Keratinocyte (primary cell): ENCODE measurements at regions not wholly inside any gene's neighbourhood (a gene's known extent, or its start where the extent isn't known, plus 50 kb on each side); places are given as distances from the start of the nearest gene placed in this dataset.

Experiments
- DNase-seq: peaks from one replicate; pipeline ENCODE4 v3.0.0-alpha.2; 2011; ENCODE audit warnings: low read depth, missing footprints, low spot score
- FAIRE-seq: peaks from 2 replicates; lab custom pipeline; 2011; peaks lifted over from hg19 to GRCh38; lab: Jason Lieb, UNC
- H2AFZ ChIP-seq: 2 replicates; pipeline ENCODE4 v1.6.0; 2012; ENCODE audit warnings: low read length, control low read depth, inconsistent platforms; ENCODE audit not compliant: control insufficient read depth
- H3K27ac ChIP-seq: 2 replicates; pipeline ENCODE4 v1.5.1; 2011; ENCODE audit warnings: low read length; ENCODE audit not compliant: control insufficient read depth, insufficient read depth
- H3K27me3 ChIP-seq: 3 replicates; pipeline ENCODE4 v1.6.0; 2011; ENCODE audit warnings: low read length; ENCODE audit not compliant: control insufficient read depth, insufficient read depth; ENCODE audit errors: extremely low read depth
- H3K36me3 ChIP-seq, 2 experiments: 2 replicates in 1 of 2; 3 replicates in 1 of 2; pipeline ENCODE4 v1.5.1; 2011; ENCODE audit warnings: low read length in 2 of 2, mild to moderate bottlenecking in 1 of 2; ENCODE audit not compliant: control insufficient read depth in 2 of 2, insufficient read depth in 2 of 2; ENCODE audit errors: extremely low read depth in 1 of 2
- H3K4me1 ChIP-seq: 3 replicates; pipeline ENCODE4 v1.5.1; 2011; ENCODE audit warnings: low read length; ENCODE audit not compliant: control insufficient read depth, insufficient read depth; ENCODE audit errors: extremely low read depth
- H3K4me2 ChIP-seq: 3 replicates; pipeline ENCODE4 v1.6.0; 2011; ENCODE audit warnings: low read depth, low read length; ENCODE audit not compliant: control insufficient read depth, insufficient read depth; ENCODE audit errors: extremely low read depth
- H3K4me3 ChIP-seq, 3 experiments: fragments of 200-600 bp in 1 of 3; sonication (generic) in 1 of 3; 2 replicates in 2 of 3; 3 replicates in 1 of 3; pipeline ENCODE4 v1.5.1; 2011 to 2016; ENCODE audit warnings: low read length in 3 of 3, mild to moderate bottlenecking in 3 of 3, control low read depth in 2 of 3, inconsistent platforms in 1 of 3, low read depth in 1 of 3, mixed read lengths in 1 of 3, mixed run types in 1 of 3, moderate library complexity in 1 of 3; ENCODE audit not compliant: control insufficient read depth in 2 of 3, insufficient read depth in 2 of 3; ENCODE audit errors: extremely low read depth in 1 of 3
- H3K79me2 ChIP-seq: 2 replicates; pipeline ENCODE4 v1.6.0; 2012; ENCODE audit warnings: low read length; ENCODE audit not compliant: control insufficient read depth, insufficient read depth
- H3K9ac ChIP-seq: 3 replicates; pipeline ENCODE4 v1.6.0; 2011; ENCODE audit warnings: low read length; ENCODE audit not compliant: control insufficient read depth, insufficient read depth; ENCODE audit errors: extremely low read depth
- H3K9me1 ChIP-seq: 3 replicates; pipeline ENCODE4 v1.6.0; 2011; ENCODE audit warnings: low read length; ENCODE audit not compliant: control insufficient read depth, insufficient read depth; ENCODE audit errors: extremely low read depth
- H3K9me3 ChIP-seq: 2 replicates; pipeline ENCODE4 v1.5.1; 2012; ENCODE audit warnings: low read depth, low read length; ENCODE audit not compliant: control insufficient read depth
- H4K20me1 ChIP-seq: 3 replicates; pipeline ENCODE4 v1.6.0; 2011; ENCODE audit warnings: low read length; ENCODE audit not compliant: control insufficient read depth, insufficient read depth; ENCODE audit errors: extremely low read depth
- CTCF ChIP-seq, 3 experiments: IDR thresholded peaks in 1 of 3; conservative IDR thresholded peaks in 1 of 3; optimal IDR thresholded peaks in 1 of 3; 2 replicates in 2 of 3; 3 replicates in 1 of 3; pipeline versions ENCODE3 to v1.5.1; 2011; ENCODE audit warnings: low read length in 3 of 3, mild to moderate bottlenecking in 3 of 3, moderate library complexity in 2 of 3, control low read depth in 1 of 3, inconsistent platforms in 1 of 3; ENCODE audit not compliant: insufficient read depth in 2 of 3; ENCODE audit errors: extremely low read depth in 1 of 3
- EZH2 ChIP-seq: IDR thresholded peaks from one replicate; pipeline ENCODE4 v1.6.1; 2012; ENCODE audit warnings: inconsistent platforms, mild to moderate bottlenecking, low read length, moderate library complexity
- dilution Hi-C: fragments of 300-500 bp; cut with MboI; formaldehyde crosslinking; loops from one replicate; pipeline ENCODE4 v1.7.0; 2020; ENCODE audit warnings: low sequenced_read_pairs; ENCODE audit not compliant: extremely low pct_ligation_motif_present

- Histone ChIP-seq H3K27ac (no peak overlapping the region), H4K20me1 (no peaks in the 10 kb centered on the region), H3K9ac (no peak overlapping the region), H3K9me3 (no peaks in the 10 kb centered on the region), H3K9me1 (no peaks in the 10 kb centered on the region), H3K36me3 (no peaks in the 10 kb centered on the region), H3K4me2 (no peak overlapping the region), H3K27me3 (no peaks in the 10 kb centered on the region), H2AFZ (no peak overlapping the region), H3K4me1 (no peaks in the 10 kb centered on the region), H3K4me3 (no peak overlapping the region), H3K79me2 (no peaks in the 10 kb centered on the region)
- dilution Hi-C loops: no loop called here
- TF ChIP-seq CTCF (optimal IDR thresholded peaks at IDR 0.05 in 1 of 3, IDR thresholded peaks at IDR 0.05 in 1 of 3, conservative IDR thresholded peaks at IDR 0.05 in 1 of 3; ENCODE audit: extremely low read depth in 1 of 3, insufficient read depth in 2 of 3, low read length in 3 of 3) (no peak), EZH2 (no peak)
- no peak for DNase-seq
- FAIRE-seq: no peak
Observed at GRCh38 chr6:80625405-80625804, 518.9 kb downstream of the BCKDHB start.

GRCh38 chr6:80623066-80623815 is 516.8 kb downstream of the BCKDHB start:
- H3K36me3 ChIP-seq: no peaks in the 10 kb centered on the region
- no peak overlapping the region for H3K4me3 ChIP-seq
- no peak for DNase-seq
- no peak overlapping the region for H2AFZ ChIP-seq
- H4K20me1 ChIP-seq: no peaks in the 10 kb centered on the region
- no peaks in the 10 kb centered on the region for H3K9me3 ChIP-seq
- H3K79me2 ChIP-seq: no peaks in the 10 kb centered on the region
- H3K27ac ChIP-seq: no peak overlapping the region
- no peak overlapping the region for H3K4me2 ChIP-seq
- FAIRE-seq: no peak
- dilution Hi-C loops: no loop called here
- H3K9me1 ChIP-seq: no peaks in the 10 kb centered on the region
- H3K9ac ChIP-seq: no peak overlapping the region
- no peaks in the 10 kb centered on the region for H3K27me3 ChIP-seq
- no peaks in the 10 kb centered on the region for H3K4me1 ChIP-seq
- TF ChIP-seq EZH2: no peak
- no peak for TF ChIP-seq CTCF (optimal IDR thresholded peaks at IDR 0.05 in 1 of 3, IDR thresholded peaks at IDR 0.05 in 1 of 3, conservative IDR thresholded peaks at IDR 0.05 in 1 of 3; ENCODE audit: extremely low read depth in 1 of 3, insufficient read depth in 2 of 3, low read length in 3 of 3)
